ENCODE measurements at regions not wholly inside any gene's neighbourhood (a gene's known extent, or its start where the extent isn't known, plus 50 kb on each side); places are given as distances from the start of the nearest gene placed in this dataset.

DNA sequence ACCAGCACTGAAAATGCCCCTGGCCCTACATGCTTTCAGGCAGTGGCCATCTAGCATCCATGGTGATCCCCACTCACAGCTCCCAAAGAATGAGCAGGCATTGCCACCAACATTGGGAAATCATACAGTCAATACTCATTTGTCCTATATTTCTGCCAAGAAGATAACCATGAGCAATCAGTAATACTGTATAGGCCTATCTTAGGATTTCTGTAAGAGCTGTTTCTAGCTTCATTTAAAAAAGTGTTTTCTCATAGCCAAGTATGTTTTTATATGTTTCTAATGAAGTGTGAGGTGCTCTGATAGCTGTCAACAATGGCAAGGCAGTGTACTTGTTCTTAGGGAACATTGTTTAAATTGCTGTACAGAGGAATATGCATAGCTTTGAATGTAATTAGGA is 428.7 kb downstream of the FGF9 start:
- H3K27me3 ChIP-seq (ENCODE audit: insufficient read depth, low read length, poor library complexity, severe bottlenecking): no peaks in the 10 kb centered on the region
- no peaks in the 10 kb centered on the region for H3K9me3 ChIP-seq (ENCODE audit: insufficient read depth, low read depth, low read length)
- TF ChIP-seq EZH2phosphoT487 (IDR thresholded peaks at IDR 0.05; ENCODE audit: borderline replicate concordance) (no peak), CTCF (conservative IDR thresholded peaks at IDR 0.05; ENCODE audit: low read length) (no peak)
- no peaks in the 10 kb centered on the region for H3K79me2 ChIP-seq (ENCODE audit: insufficient read depth, low read length)
- no peaks in the 10 kb centered on the region for H3K9me2 ChIP-seq (replicated peaks; ENCODE audit: low read depth, low read length)
- H3K9ac ChIP-seq (ENCODE audit: low read depth, low read length, poor library complexity, severe bottlenecking): no peak overlapping the region
- H2AFZ ChIP-seq (ENCODE audit: low read length): no peak overlapping the region
- H3K4me2 ChIP-seq (ENCODE audit: low read depth, low read length, poor library complexity, severe bottlenecking): no peak overlapping the region
- H4K20me1 ChIP-seq (ENCODE audit: insufficient read depth, low read length, poor library complexity, severe bottlenecking): no peaks in the 10 kb centered on the region
- no peaks in the 10 kb centered on the region for H3K36me3 ChIP-seq (ENCODE audit: insufficient read depth, low read length)
- no peaks in the 10 kb centered on the region for H3K4me1 ChIP-seq (ENCODE audit: insufficient read depth, low read length, poor library complexity, severe bottlenecking)
- no peak overlapping the region for H3K4me3 ChIP-seq (ENCODE audit: low read length, poor library complexity, severe bottlenecking)
- H3F3A ChIP-seq (ENCODE audit: low read depth): no peaks in the 10 kb centered on the region

DNA sequence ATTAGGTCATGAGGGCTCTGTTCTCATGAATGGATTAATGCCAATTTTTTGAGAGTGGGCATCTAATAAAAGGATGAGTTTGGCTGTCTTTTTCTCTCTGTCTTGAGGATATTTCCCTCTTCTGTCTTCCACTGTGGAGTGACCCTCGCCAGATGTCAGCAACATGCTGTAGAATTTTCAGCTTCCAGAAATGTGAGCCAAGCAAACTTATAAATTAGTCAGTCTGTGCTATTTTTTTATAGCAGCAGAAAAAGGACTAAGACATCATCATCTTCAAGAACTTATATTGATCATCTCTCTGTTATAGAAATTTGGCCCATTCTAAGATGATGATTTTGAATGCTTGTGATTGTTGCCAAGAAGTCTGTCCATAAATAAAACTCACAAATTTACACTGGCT is 431.4 kb downstream of the FGF9 start:
- Histone ChIP-seq H3K9me3 (ENCODE audit: insufficient read depth, low read depth, low read length) (no peaks in the 10 kb centered on the region), H3K9ac (ENCODE audit: low read depth, low read length, poor library complexity, severe bottlenecking) (no peak overlapping the region), H2AFZ (ENCODE audit: low read length) (no peak overlapping the region), H4K20me1 (ENCODE audit: insufficient read depth, low read length, poor library complexity, severe bottlenecking) (no peaks in the 10 kb centered on the region), H3K4me1 (ENCODE audit: insufficient read depth, low read length, poor library complexity, severe bottlenecking) (peaks cover 6% of the 10 kb centered on the region), H3K79me2 (ENCODE audit: insufficient read depth, low read length) (no peaks in the 10 kb centered on the region), H3K27me3 (ENCODE audit: insufficient read depth, low read length, poor library complexity, severe bottlenecking) (no peaks in the 10 kb centered on the region), H3F3A (ENCODE audit: low read depth) (no peaks in the 10 kb centered on the region), H3K4me2 (ENCODE audit: low read depth, low read length, poor library complexity, severe bottlenecking) (no peak overlapping the region), H3K36me3 (ENCODE audit: insufficient read depth, low read length) (no peaks in the 10 kb centered on the region), H3K4me3 (ENCODE audit: low read length, poor library complexity, severe bottlenecking) (no peak overlapping the region), H3K9me2 (replicated peaks; ENCODE audit: low read depth, low read length) (no peaks in the 10 kb centered on the region)
- TF ChIP-seq EZH2phosphoT487 (IDR thresholded peaks at IDR 0.05; ENCODE audit: borderline replicate concordance) (no peak), CTCF (conservative IDR thresholded peaks at IDR 0.05; ENCODE audit: low read length) (no peak)

GRCh38 chr13:22103046-22104027 is 432.5 kb downstream of the FGF9 start:
- TF ChIP-seq EZH2phosphoT487 (IDR thresholded peaks at IDR 0.05; ENCODE audit: borderline replicate concordance): no peak
- TF ChIP-seq CTCF (conservative IDR thresholded peaks at IDR 0.05; ENCODE audit: low read length): peak; percentile 45
- Histone ChIP-seq H3K4me1 (ENCODE audit: insufficient read depth, low read length, poor library complexity, severe bottlenecking) (peaks cover 14% of the 10 kb centered on the region), H3K9ac (ENCODE audit: low read depth, low read length, poor library complexity, severe bottlenecking) (no peak overlapping the region), H3K4me3 (ENCODE audit: low read length, poor library complexity, severe bottlenecking) (no peak overlapping the region), H3F3A (ENCODE audit: low read depth) (no peaks in the 10 kb centered on the region), H3K9me3 (ENCODE audit: insufficient read depth, low read depth, low read length) (no peaks in the 10 kb centered on the region), H3K27me3 (ENCODE audit: insufficient read depth, low read length, poor library complexity, severe bottlenecking) (no peaks in the 10 kb centered on the region), H4K20me1 (ENCODE audit: insufficient read depth, low read length, poor library complexity, severe bottlenecking) (no peaks in the 10 kb centered on the region), H3K36me3 (ENCODE audit: insufficient read depth, low read length) (no peaks in the 10 kb centered on the region), H2AFZ (ENCODE audit: low read length) (no peak overlapping the region), H3K4me2 (ENCODE audit: low read depth, low read length, poor library complexity, severe bottlenecking) (no peak overlapping the region), H3K79me2 (ENCODE audit: insufficient read depth, low read length) (no peaks in the 10 kb centered on the region), H3K9me2 (replicated peaks; ENCODE audit: low read depth, low read length) (no peaks in the 10 kb centered on the region)
